Progenitor cell of endocrine pancreas (in vitro differentiated cells): ENCODE measurements at regions not wholly inside any gene's neighbourhood (a gene's known extent, or its start where the extent isn't known, plus 50 kb on each side); places are given as distances from the start of the nearest gene placed in this dataset.
A peak's percentile ranks its signal among the peaks of the same experiment; 100 is the strongest.
"Not testable (repeated sequence)": the region's sequence is repeated elsewhere in the genome, so short reads cannot be mapped to it uniquely, and the experiment has no call there.

ENCODE experiments used
- DNase-seq: peaks from one replicate; pipeline ENCODE4 v3.0.0; 2021; ENCODE audit warnings: low spot score; ENCODE audit not compliant: unreplicated experiment
- H3K27ac Mint-ChIP-seq: 2 replicates; pipeline ENCODE4 v1.8.0; 2021; ENCODE audit warnings: mild to moderate bottlenecking, moderate library complexity, mixed read lengths
- H3K27me3 Mint-ChIP-seq: 2 replicates; pipeline ENCODE4 v1.8.0; 2021; ENCODE audit warnings: mixed read lengths
- H3K36me3 Mint-ChIP-seq: 2 replicates; pipeline ENCODE4 v1.8.0; 2022; ENCODE audit warnings: mixed read lengths; ENCODE audit not compliant: insufficient read depth
- H3K4me1 Mint-ChIP-seq: 2 replicates; pipeline ENCODE4 v1.8.0; 2021; ENCODE audit warnings: low read depth, mixed read lengths
- H3K4me3 Mint-ChIP-seq: 2 replicates; pipeline ENCODE4 v1.8.0; 2021; ENCODE audit warnings: low read depth, mild to moderate bottlenecking, moderate library complexity, mixed read lengths
- H3K9me3 Mint-ChIP-seq: 2 replicates; pipeline ENCODE4 v1.8.0; 2021; ENCODE audit warnings: low read depth, mixed read lengths
- CTCF ChIP-seq: fragments of 200-600 bp; sonication (generic); IDR thresholded peaks from one replicate; pipeline ENCODE4 v1.5.0; 2021; ENCODE audit warnings: antibody characterized with exemption, mild to moderate bottlenecking; ENCODE audit not compliant: unreplicated experiment

GRCh38 chr16:5187402-5187952 is 89.9 kb upstream of the EEF2KMT start:
- H3K9me3 Mint-ChIP-seq = peaks cover 3% of the 10 kb centered on the region
- peaks cover 9% of the 10 kb centered on the region for H3K4me1 Mint-ChIP-seq
- TF ChIP-seq CTCF = no peak
- H3K36me3 Mint-ChIP-seq = no peaks in the 10 kb centered on the region
- no peak overlapping the region for H3K27ac Mint-ChIP-seq
- no peak overlapping the region for H3K4me3 Mint-ChIP-seq
- H3K27me3 Mint-ChIP-seq = peaks cover under 1% of the 10 kb centered on the region
- DNase-seq = no peak

GRCh38 chr16:5186381-5186903 is 88.8 kb upstream of the EEF2KMT start:
- Mint-ChIP-seq H3K4me1 (peaks cover 9% of the 10 kb centered on the region), H3K27me3 (no peaks in the 10 kb centered on the region), H3K9me3 (peaks cover 3% of the 10 kb centered on the region), H3K27ac (no peak overlapping the region), H3K4me3 (no peak overlapping the region), H3K36me3 (no peaks in the 10 kb centered on the region)
- TF ChIP-seq CTCF = no peak
- DNase-seq = no peak

DNA sequence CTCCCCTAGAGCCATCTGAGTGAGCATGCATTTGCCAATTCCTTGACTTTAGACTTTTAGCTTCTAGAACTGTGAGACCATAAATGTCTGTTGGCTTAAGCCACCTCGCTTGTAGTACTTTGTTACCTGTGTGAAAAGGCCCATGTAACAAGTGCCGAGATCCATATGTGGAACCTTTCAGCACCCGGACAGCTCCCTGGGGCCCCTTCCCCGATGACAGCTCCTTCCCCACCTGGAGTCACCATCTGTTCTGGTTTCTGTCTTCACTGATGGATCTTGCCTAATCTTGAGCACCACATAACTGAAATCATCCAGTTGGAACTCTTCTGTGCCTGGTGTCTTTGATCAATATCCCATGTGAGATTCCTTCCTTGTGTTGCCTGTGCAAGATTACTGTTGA is 78.9 kb upstream of the EEF2KMT start:
- H3K27ac Mint-ChIP-seq = no peak overlapping the region
- no peak for TF ChIP-seq CTCF
- DNase-seq = peak; percentile 14
- no peaks in the 10 kb centered on the region for H3K4me1 Mint-ChIP-seq
- peaks cover 11% of the 10 kb centered on the region for H3K9me3 Mint-ChIP-seq
- H3K27me3 Mint-ChIP-seq = no peaks in the 10 kb centered on the region
- no peak overlapping the region for H3K4me3 Mint-ChIP-seq
- H3K36me3 Mint-ChIP-seq = no peaks in the 10 kb centered on the region

GRCh38 chr16:5175266-5175665 is 77.7 kb upstream of the EEF2KMT start:
- Mint-ChIP-seq H3K4me1 (no peaks in the 10 kb centered on the region), H3K27ac (no peak overlapping the region), H3K4me3 (no peak overlapping the region), H3K27me3 (peaks cover 6% of the 10 kb centered on the region), H3K9me3 (peaks cover 15% of the 10 kb centered on the region), H3K36me3 (no peaks in the 10 kb centered on the region)
- no peak for DNase-seq
- TF ChIP-seq CTCF = no peak

DNA sequence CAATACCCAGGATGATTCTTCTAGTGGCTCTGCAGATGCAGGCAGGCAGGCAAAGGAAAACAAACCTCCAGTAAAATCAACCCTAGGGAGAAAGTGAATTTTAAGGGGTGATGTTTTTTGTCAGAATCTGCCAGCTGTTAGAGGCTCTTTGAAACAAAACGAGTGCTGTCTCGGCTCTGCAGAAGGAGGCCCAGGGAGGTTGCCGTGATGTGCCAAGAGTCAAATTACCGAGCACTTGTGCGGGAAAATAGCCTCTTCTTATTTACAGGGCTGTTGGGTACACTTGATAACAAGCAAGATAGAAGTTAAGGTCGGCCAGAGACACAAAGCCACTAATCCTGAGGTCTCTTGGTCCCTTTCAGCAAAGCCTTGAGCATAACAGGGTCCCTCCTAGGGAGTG is 68.9 kb upstream of the EEF2KMT start:
- Mint-ChIP-seq H3K9me3 (peaks cover 10% of the 10 kb centered on the region), H3K27me3 (peaks cover 18% of the 10 kb centered on the region), H3K36me3 (no peaks in the 10 kb centered on the region), H3K27ac (no peak overlapping the region), H3K4me1 (peaks cover 15% of the 10 kb centered on the region), H3K4me3 (no peak overlapping the region)
- no peak for TF ChIP-seq CTCF
- no peak for DNase-seq

GRCh38 chr16:5165429-5165828 is 67.8 kb upstream of the EEF2KMT start:
- not testable (repeated sequence) for H3K4me3 Mint-ChIP-seq, H3K9me3 Mint-ChIP-seq, H3K27ac Mint-ChIP-seq, DNase-seq, H3K36me3 Mint-ChIP-seq
- peaks cover 15% of the 10 kb centered on the region for H3K4me1 Mint-ChIP-seq
- peaks cover 12% of the 10 kb centered on the region for H3K27me3 Mint-ChIP-seq

- not testable (repeated sequence) for H3K9me3 Mint-ChIP-seq, H3K27me3 Mint-ChIP-seq, H3K27ac Mint-ChIP-seq, H3K36me3 Mint-ChIP-seq, DNase-seq, H3K4me3 Mint-ChIP-seq
- peaks cover 15% of the 10 kb centered on the region for H3K4me1 Mint-ChIP-seq
Observed at GRCh38 chr16:5162801-5163200, 65.2 kb upstream of the EEF2KMT start.

DNA sequence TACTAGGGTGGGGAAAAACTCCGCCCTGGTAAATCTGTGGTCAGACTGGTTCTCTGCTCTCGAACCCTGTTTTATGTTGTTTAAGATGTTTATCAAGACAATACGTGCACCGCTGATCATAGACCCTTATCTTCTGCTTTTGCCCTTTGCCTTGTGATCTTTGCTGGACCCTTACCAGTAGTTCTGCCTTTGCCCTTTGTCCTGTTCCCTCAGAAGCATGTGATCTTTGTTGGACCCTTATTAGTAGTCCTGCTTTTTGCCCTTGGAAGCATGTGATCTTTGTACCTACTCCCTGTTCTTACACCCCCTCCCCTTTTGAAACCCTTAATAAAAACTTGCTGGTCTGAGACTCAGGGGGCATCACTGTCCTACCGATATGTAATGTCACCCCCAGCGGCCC is 64.3 kb upstream of the EEF2KMT start:
- H3K4me3 Mint-ChIP-seq, DNase-seq, H3K27me3 Mint-ChIP-seq, H3K36me3 Mint-ChIP-seq, H3K4me1 Mint-ChIP-seq, H3K27ac Mint-ChIP-seq, H3K9me3 Mint-ChIP-seq: not testable (repeated sequence)

DNA sequence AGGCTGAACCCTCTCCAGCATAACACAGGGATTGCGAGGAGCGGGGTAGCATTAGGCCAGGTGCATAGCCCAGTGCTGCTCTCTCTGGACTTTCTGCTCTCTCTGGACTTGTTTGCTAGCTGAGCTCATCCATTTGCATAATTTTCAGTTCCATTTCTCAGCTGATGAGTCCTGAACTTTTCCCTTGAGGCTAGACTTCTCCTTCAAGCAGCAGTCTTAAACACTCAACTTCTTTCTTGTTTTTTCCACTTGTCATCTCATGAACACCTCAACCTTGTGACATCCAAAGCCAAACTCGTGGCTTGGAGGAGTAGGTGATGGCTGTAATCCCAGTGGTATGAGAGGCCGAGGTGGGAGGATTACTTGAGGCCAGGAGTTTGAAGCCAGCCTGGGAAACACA is 62.4 kb upstream of the EEF2KMT start:
- H3K4me1 Mint-ChIP-seq, DNase-seq, H3K36me3 Mint-ChIP-seq, H3K4me3 Mint-ChIP-seq, H3K9me3 Mint-ChIP-seq, H3K27me3 Mint-ChIP-seq, H3K27ac Mint-ChIP-seq: not testable (repeated sequence)
